CD4-positive, alpha-beta T cell treated with Interleukin-15 for 1 hour (primary cell): ENCODE measurements at regions not wholly inside any gene's neighbourhood (a gene's known extent, or its start where the extent isn't known, plus 50 kb on each side); places are given as distances from the start of the nearest gene placed in this dataset.

ENCODE experiments used
- DNase-seq: peaks from one replicate; pipeline ENCODE4 v3.0.0-alpha.2; 2020

GRCh38 chr10:56928714-56929113 lies 567.7 kb upstream of the ZWINT start:
- DNase-seq = no peak

- DNase-seq = no peak
Observed at GRCh38 chr10:56927701-56928100, 566.6 kb upstream of the ZWINT start.

GRCh38 chr10:56920601-56921261 lies 559.7 kb upstream of the ZWINT start:
- DNase-seq = no peak

- DNase-seq = no peak
Observed at GRCh38 chr10:56912043-56912442, 551.0 kb upstream of the ZWINT start.

- DNase-seq = no peak
Observed at GRCh38 chr10:56905051-56905450, 544.0 kb upstream of the ZWINT start.

GRCh38 chr10:56902554-56902953 lies 541.5 kb upstream of the ZWINT start:
- no peak for DNase-seq

GRCh38 chr10:56895306-56895705 lies 534.2 kb upstream of the ZWINT start:
- no peak for DNase-seq

- no peak for DNase-seq
Observed at GRCh38 chr10:56881218-56881617, 520.2 kb upstream of the ZWINT start.

- no peak for DNase-seq
Observed at GRCh38 chr10:56880606-56881005, 519.5 kb upstream of the ZWINT start.

- no peak for DNase-seq
Observed at GRCh38 chr10:56874950-56875349, 513.9 kb upstream of the ZWINT start.

GRCh38 chr10:56871160-56871668 lies 510.2 kb upstream of the ZWINT start:
- no peak for DNase-seq

GRCh38 chr10:56867236-56867635 lies 506.2 kb upstream of the ZWINT start:
- no peak for DNase-seq

GRCh38 chr10:56856569-56856968 lies 495.5 kb upstream of the ZWINT start:
- DNase-seq = no peak

GRCh38 chr10:56844978-56845529 lies 484.0 kb upstream of the ZWINT start:
- DNase-seq = no peak

GRCh38 chr10:56836659-56837058 lies 475.6 kb upstream of the ZWINT start:
- no peak for DNase-seq

GRCh38 chr10:56831681-56832080 lies 470.6 kb upstream of the ZWINT start:
- no peak for DNase-seq

- DNase-seq = no peak
Observed at GRCh38 chr10:56823849-56824248, 462.8 kb upstream of the ZWINT start.

GRCh38 chr10:56805022-56805421 lies 444.0 kb upstream of the ZWINT start:
- no peak for DNase-seq

- no peak for DNase-seq
Observed at GRCh38 chr10:56785292-56785691, 424.2 kb upstream of the ZWINT start.

- DNase-seq = no peak
Observed at GRCh38 chr10:56782503-56782902, 421.4 kb upstream of the ZWINT start.

- no peak for DNase-seq
Observed at GRCh38 chr10:56771343-56771742, 410.3 kb upstream of the ZWINT start.

GRCh38 chr10:56763090-56763489 lies 402.0 kb upstream of the ZWINT start:
- no peak for DNase-seq

- DNase-seq = no peak
Observed at GRCh38 chr10:56745490-56745889, 384.4 kb upstream of the ZWINT start.

- DNase-seq = no peak
Observed at GRCh38 chr10:56728349-56728748, 367.3 kb upstream of the ZWINT start.

- DNase-seq = no peak
Observed at GRCh38 chr10:56722912-56723311, 361.9 kb upstream of the ZWINT start.
